ENCODE measurements at regions not wholly inside any gene's neighbourhood (a gene's known extent, or its start where the extent isn't known, plus 50 kb on each side); places are given as distances from the start of the nearest gene placed in this dataset.

DNA sequence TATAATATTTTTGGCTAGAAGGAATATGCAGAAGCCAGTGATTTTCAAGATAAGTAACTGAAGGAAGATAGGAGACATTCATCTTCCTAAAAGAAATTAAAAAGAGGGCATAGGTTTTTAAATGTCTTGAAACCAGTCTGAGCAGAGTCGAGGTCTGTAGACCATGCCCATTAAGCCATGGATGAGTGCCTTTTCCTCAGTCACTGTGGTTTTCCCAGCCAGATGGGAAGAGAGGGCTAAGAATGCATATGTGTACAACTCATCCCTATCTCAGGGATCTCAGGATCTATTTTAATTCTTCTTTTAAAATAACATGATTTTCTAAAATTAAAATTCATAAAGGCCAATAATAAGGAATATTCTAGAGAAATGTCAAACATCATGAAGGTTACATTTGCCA is 112.8 kb downstream of the PPP1R3A start:
- TF ChIP-seq CTCF (conservative IDR thresholded peaks at IDR 0.05; ENCODE audit: low read depth, low read length) = no peak
- no peak for TF ChIP-seq MAFK (IDR thresholded peaks at IDR 0.05; ENCODE audit: low read depth, low read length)
- TF ChIP-seq RAD21 (IDR thresholded peaks at IDR 0.05; ENCODE audit: low read length) = no peak
- TF ChIP-seq POLR2A (IDR thresholded peaks at IDR 0.05; ENCODE audit: low read depth, low read length) = no peak
- TF ChIP-seq RCOR1 (IDR thresholded peaks at IDR 0.05; ENCODE audit: insufficient replicate concordance, low read length) = no peak
- TF ChIP-seq CEBPB (IDR thresholded peaks at IDR 0.05; ENCODE audit: low read depth, low read length) = no peak
- no peak for TF ChIP-seq NFE2L2 (IDR thresholded peaks at IDR 0.05; ENCODE audit: low read depth, low read length)

Measured in IMR-90 (cell line).